ENCODE measurements at regions not wholly inside any gene's neighbourhood (a gene's known extent, or its start where the extent isn't known, plus 50 kb on each side); places are given as distances from the start of the nearest gene placed in this dataset.

- TF ChIP-seq, protein P1, sequence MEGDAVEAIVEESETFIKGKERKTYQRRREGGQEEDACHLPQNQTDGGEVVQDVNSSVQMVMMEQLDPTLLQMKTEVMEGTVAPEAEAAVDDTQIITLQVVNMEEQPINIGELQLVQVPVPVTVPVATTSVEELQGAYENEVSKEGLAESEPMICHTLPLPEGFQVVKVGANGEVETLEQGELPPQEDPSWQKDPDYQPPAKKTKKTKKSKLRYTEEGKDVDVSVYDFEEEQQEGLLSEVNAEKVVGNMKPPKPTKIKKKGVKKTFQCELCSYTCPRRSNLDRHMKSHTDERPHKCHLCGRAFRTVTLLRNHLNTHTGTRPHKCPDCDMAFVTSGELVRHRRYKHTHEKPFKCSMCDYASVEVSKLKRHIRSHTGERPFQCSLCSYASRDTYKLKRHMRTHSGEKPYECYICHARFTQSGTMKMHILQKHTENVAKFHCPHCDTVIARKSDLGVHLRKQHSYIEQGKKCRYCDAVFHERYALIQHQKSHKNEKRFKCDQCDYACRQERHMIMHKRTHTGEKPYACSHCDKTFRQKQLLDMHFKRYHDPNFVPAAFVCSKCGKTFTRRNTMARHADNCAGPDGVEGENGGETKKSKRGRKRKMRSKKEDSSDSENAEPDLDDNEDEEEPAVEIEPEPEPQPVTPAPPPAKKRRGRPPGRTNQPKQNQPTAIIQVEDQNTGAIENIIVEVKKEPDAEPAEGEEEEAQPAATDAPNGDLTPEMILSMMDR (conservative IDR thresholded peaks at IDR 0.05; ENCODE audit: low read length): no peak
- TF ChIP-seq EZH2phosphoT487 (IDR thresholded peaks at IDR 0.05; ENCODE audit: borderline replicate concordance, low read depth, low read length): no peak
These were observed 465.9 kb downstream of the KIF16B start for GRCh38 chr20:16107172-16107870.

All from OCI-LY7 (cell line).